HUES64 (cell line): ENCODE measurements at regions not wholly inside any gene's neighbourhood (a gene's known extent, or its start where the extent isn't known, plus 50 kb on each side); places are given as distances from the start of the nearest gene placed in this dataset.
"Not testable (repeated sequence)": the region's sequence is repeated elsewhere in the genome, so short reads cannot be mapped to it uniquely, and the experiment has no call there.

ENCODE experiments used
- H3K27ac ChIP-seq: 2 replicates; pipeline ENCODE4 v1.7.0; 2013; ENCODE audit warnings: low read depth, low read length, inconsistent platforms
- H3K27me3 ChIP-seq: 2 replicates; pipeline ENCODE4 v1.6.1; 2013; ENCODE audit warnings: mild to moderate bottlenecking, low read length; ENCODE audit not compliant: insufficient read depth
- H3K36me3 ChIP-seq: 2 replicates; pipeline ENCODE4 v1.6.1; 2013; ENCODE audit warnings: mild to moderate bottlenecking, low read length; ENCODE audit not compliant: insufficient read depth
- H3K4me1 ChIP-seq: 2 replicates; pipeline ENCODE4 v1.6.1; 2013; ENCODE audit warnings: mild to moderate bottlenecking, low read length, moderate library complexity; ENCODE audit not compliant: insufficient read depth
- H3K4me3 ChIP-seq: 2 replicates; pipeline ENCODE4 v1.5.1; 2013; ENCODE audit warnings: mild to moderate bottlenecking, low read length, moderate library complexity
- H3K9ac ChIP-seq: 2 replicates; pipeline ENCODE4 v1.6.1; 2013; ENCODE audit warnings: mild to moderate bottlenecking, low read depth, low read length
- H3K9me3 ChIP-seq: 2 replicates; pipeline ENCODE4 v1.6.1; 2013; ENCODE audit warnings: low read depth, low read length; ENCODE audit not compliant: insufficient read depth
- WGBS: fragments of 150-250, 120-280 bp; methylation state at CpG from one replicate; pipeline ENCODE4 v1.1.7; 2013; ENCODE audit warnings: missing lambda C conversion rate; 5-methylcytosine and 5-hydroxymethylcytosine counted together

GRCh38 chr3:20427268-20427667 lies 241.3 kb upstream of the SGO1 start:
- 90% methylated on average over 2 of the region's 2 CpGs for WGBS
- not testable (repeated sequence) for H3K36me3 ChIP-seq, H3K9ac ChIP-seq, H3K27me3 ChIP-seq, H3K9me3 ChIP-seq, H3K27ac ChIP-seq, H3K4me3 ChIP-seq, H3K4me1 ChIP-seq

- Histone ChIP-seq H3K9me3 (no peaks in the 10 kb centered on the region), H3K4me1 (no peaks in the 10 kb centered on the region), H3K4me3 (no peak overlapping the region), H3K27me3 (no peaks in the 10 kb centered on the region), H3K27ac (no peak overlapping the region), H3K9ac (no peak overlapping the region), H3K36me3 (no peaks in the 10 kb centered on the region)
- WGBS, result no CpG with 5 or more reads among the region's 1 CpG
Observed at GRCh38 chr3:20425138-20425537, 239.1 kb upstream of the SGO1 start.

DNA sequence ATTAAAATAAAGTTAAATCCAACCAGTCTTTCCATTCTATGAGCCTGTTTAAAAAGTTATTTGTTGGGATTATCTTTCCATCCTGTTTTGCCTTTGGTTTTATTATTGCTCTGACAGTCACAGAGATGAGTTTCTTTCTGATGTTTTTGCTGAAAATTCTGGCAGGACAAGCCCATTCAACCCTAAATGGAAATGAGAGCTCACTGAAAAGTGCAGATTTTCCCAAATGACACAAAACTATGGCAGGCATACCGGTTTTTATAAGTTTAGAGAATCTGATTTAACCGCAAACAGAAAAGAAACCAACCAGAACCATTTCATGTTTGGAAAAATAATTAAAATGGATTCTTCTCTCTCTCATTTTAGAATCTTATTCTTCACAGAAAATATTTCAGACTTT lies 238.1 kb upstream of the SGO1 start:
- 100% methylated on average over 1 of the region's 2 CpGs for WGBS
- H3K27me3 ChIP-seq, result no peaks in the 10 kb centered on the region
- no peaks in the 10 kb centered on the region for H3K36me3 ChIP-seq
- H3K4me3 ChIP-seq, result no peak overlapping the region
- H3K9ac ChIP-seq, result no peak overlapping the region
- H3K4me1 ChIP-seq, result no peaks in the 10 kb centered on the region
- H3K27ac ChIP-seq, result no peak overlapping the region
- H3K9me3 ChIP-seq, result no peaks in the 10 kb centered on the region

- WGBS, result 96% methylated on average over 2 of the region's 2 CpGs
- Histone ChIP-seq H3K36me3 (no peaks in the 10 kb centered on the region), H3K27ac (no peak overlapping the region), H3K4me3 (no peak overlapping the region), H3K4me1 (no peaks in the 10 kb centered on the region), H3K9me3 (no peaks in the 10 kb centered on the region), H3K9ac (no peak overlapping the region), H3K27me3 (no peaks in the 10 kb centered on the region)
Observed at GRCh38 chr3:20422391-20422790, 236.4 kb upstream of the SGO1 start.

- Histone ChIP-seq H3K27me3 (no peaks in the 10 kb centered on the region), H3K36me3 (no peaks in the 10 kb centered on the region), H3K9me3 (no peaks in the 10 kb centered on the region), H3K4me1 (no peaks in the 10 kb centered on the region), H3K4me3 (no peak overlapping the region), H3K9ac (no peak overlapping the region), H3K27ac (no peak overlapping the region)
- 97% methylated on average over 5 of the region's 5 CpGs for WGBS
Observed at GRCh38 chr3:20417388-20418108, 231.5 kb upstream of the SGO1 start.

- 79% methylated on average over 2 of the region's 2 CpGs for WGBS
- H3K36me3 ChIP-seq, result no peaks in the 10 kb centered on the region
Observed at GRCh38 chr3:20406611-20407011, 220.6 kb upstream of the SGO1 start.

DNA sequence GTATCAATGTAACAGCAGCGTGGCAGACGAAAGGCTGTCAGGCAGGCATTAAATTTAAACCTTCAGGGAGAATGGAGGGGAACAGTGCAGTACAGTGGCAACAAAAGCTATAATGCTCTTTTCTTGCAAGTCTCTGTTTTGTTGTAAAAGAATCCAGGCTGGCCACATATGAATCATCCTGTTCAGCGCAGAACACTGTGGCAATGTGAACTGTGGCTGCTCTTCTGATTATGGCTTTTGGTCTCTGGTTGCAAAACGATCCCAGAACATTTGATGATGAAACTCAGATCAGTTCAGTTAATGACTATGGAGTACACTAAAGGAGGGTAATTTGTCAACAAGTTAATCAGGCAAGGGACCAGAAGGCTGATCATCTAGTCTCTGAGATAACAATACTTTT lies 219.7 kb upstream of the SGO1 start:
- Histone ChIP-seq H3K9ac (no peak overlapping the region), H3K4me1 (peaks cover 15% of the 10 kb centered on the region), H3K36me3 (no peaks in the 10 kb centered on the region), H3K4me3 (no peak overlapping the region), H3K9me3 (no peaks in the 10 kb centered on the region), H3K27ac (no peak overlapping the region), H3K27me3 (no peaks in the 10 kb centered on the region)
- 93% methylated on average over 4 of the region's 4 CpGs for WGBS

More at GRCh38 chr3:20406611-20407011, 220.6 kb upstream of the SGO1 start:
- Histone ChIP-seq H3K4me3 (no peak overlapping the region), H3K4me1 (peaks cover 15% of the 10 kb centered on the region), H3K27me3 (no peaks in the 10 kb centered on the region), H3K9me3 (no peaks in the 10 kb centered on the region), H3K9ac (no peak overlapping the region), H3K27ac (no peak overlapping the region)

DNA sequence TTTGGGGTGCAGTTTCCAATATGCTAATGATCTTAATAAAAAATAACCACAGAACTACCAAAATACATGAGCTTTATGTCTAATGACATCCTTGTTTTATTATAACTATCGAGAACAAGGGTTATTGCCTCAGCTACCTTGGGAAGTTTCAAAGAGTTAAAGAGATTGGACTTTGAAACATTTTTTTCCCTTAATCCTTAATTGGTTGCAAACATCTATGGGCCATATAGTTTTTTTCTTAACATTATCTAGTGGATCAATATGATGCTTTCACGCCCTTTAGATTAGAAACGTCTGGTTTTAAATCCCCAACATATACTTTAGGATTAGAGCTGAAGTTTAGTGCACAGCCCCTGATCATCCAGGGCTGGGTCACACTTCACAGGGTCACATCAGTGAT lies 219.2 kb upstream of the SGO1 start:
- Histone ChIP-seq H3K9me3 (no peaks in the 10 kb centered on the region), H3K9ac (no peak overlapping the region), H3K4me1 (peaks cover 12% of the 10 kb centered on the region), H3K4me3 (no peak overlapping the region), H3K27me3 (no peaks in the 10 kb centered on the region), H3K36me3 (no peaks in the 10 kb centered on the region), H3K27ac (no peak overlapping the region)
- WGBS, result 94% methylated on average over 3 of the region's 3 CpGs

GRCh38 chr3:20404741-20405100 lies 218.7 kb upstream of the SGO1 start:
- Histone ChIP-seq H3K4me3 (no peak overlapping the region), H3K9me3 (no peaks in the 10 kb centered on the region), H3K9ac (no peak overlapping the region), H3K4me1 (peaks cover 10% of the 10 kb centered on the region), H3K27ac (no peak overlapping the region), H3K27me3 (no peaks in the 10 kb centered on the region), H3K36me3 (no peaks in the 10 kb centered on the region)

DNA sequence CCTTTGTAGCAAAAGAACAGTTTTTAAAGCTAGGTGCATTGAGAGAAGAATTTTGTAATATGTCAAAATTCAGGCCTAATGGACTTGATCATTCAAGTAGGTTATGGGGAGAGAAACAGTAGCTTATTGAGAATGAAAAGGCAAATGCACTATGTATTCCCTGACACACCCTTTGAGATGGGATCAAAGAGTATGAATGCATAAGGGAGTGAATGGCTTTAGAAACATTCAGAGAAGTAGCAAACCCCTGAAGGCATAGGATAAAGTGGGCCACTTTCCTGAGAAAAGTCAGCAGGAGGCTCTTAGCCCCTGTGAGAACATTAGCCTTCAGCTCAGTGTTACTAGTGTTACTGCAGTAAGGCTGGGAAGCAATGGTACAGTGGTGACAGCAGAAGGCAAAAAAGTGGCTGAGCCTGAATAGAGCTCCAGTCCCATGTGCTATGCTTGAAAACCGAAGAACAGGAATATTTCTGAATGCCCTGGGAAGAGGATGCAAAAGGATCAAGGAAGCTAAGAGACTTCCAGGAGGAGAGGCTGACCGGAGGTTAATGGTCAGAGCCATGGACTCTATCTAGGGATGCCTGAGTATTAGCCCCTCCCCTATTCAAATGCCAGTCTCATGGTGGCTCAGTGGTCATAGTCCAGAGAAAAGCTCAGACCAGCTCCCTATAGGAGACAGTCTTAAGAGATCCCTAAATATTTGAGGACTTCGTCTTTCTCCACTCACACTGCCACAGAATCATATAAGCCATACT lies 218.2 kb upstream of the SGO1 start:
- Histone ChIP-seq H3K36me3 (no peaks in the 10 kb centered on the region), H3K27ac (no peak overlapping the region), H3K4me3 (no peak overlapping the region), H3K27me3 (no peaks in the 10 kb centered on the region), H3K9me3 (no peaks in the 10 kb centered on the region), H3K4me1 (peaks cover 10% of the 10 kb centered on the region), H3K9ac (no peak overlapping the region)
- WGBS, result 87% methylated on average over 3 of the region's 3 CpGs

DNA sequence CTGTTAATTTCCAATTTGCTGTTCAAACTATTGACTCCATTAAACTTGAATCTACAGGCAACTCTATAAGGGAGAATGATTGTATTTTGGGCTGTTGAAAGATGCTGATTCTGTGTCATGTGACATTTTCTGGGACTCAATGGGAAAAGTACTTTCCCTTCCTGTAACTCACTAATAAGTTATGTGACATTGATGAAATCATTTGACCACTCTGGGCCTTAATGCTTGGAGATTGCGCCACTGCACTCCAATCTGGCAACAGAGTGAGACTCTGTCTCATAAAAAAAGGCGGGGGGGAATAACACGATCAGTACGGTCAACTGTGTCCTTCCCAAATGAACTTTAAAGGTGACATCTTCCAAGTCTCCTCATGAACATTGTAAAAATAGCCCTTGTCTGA lies 215.2 kb upstream of the SGO1 start:
- Histone ChIP-seq H3K27me3 (no peaks in the 10 kb centered on the region), H3K9me3 (no peaks in the 10 kb centered on the region), H3K36me3 (no peaks in the 10 kb centered on the region), H3K9ac (no peak overlapping the region), H3K4me3 (no peak overlapping the region), H3K4me1 (no peaks in the 10 kb centered on the region), H3K27ac (no peak overlapping the region)
- WGBS, result 94% methylated on average over 4 of the region's 4 CpGs
